NOMO-1 treated with dmso at 0.1 percent for 144 hours (cell line): ENCODE measurements at regions not wholly inside any gene's neighbourhood (a gene's known extent, or its start where the extent isn't known, plus 50 kb on each side); places are given as distances from the start of the nearest gene placed in this dataset.

Source experiments
- DNase-seq: peaks from one replicate; lab custom pipeline; 2025; ENCODE audit not compliant: unreplicated experiment; lab: John Stamatoyannopoulos, UW

GRCh38 chr10:128418819-128419218 is 292.6 kb upstream of the MKI67 start:
- DNase-seq = no peak

- DNase-seq = no peak
Measured at GRCh38 chr10:128419466-128420019, 293.3 kb upstream of the MKI67 start.

GRCh38 chr10:128420623-128421022 is 294.4 kb upstream of the MKI67 start:
- DNase-seq = no peak

- no peak for DNase-seq
Measured at GRCh38 chr10:128421371-128422160, 295.3 kb upstream of the MKI67 start.

- DNase-seq = no peak
Measured at GRCh38 chr10:128422190-128422589, 296.0 kb upstream of the MKI67 start.

- no peak for DNase-seq
Measured at GRCh38 chr10:128422999-128423398, 296.8 kb upstream of the MKI67 start.

GRCh38 chr10:128429321-128429720 is 303.1 kb upstream of the MKI67 start:
- no peak for DNase-seq

- no peak for DNase-seq
Measured at GRCh38 chr10:128429835-128430513, 303.8 kb upstream of the MKI67 start.

- no peak for DNase-seq
Measured at GRCh38 chr10:128431083-128431482, 304.9 kb upstream of the MKI67 start.

GRCh38 chr10:128431506-128431905 is 305.3 kb upstream of the MKI67 start:
- no peak for DNase-seq

GRCh38 chr10:128432011-128432410 is 305.8 kb upstream of the MKI67 start:
- no peak for DNase-seq

- DNase-seq = no peak
Measured at GRCh38 chr10:128432423-128432822, 306.2 kb upstream of the MKI67 start.

GRCh38 chr10:128435811-128436210 is 309.6 kb upstream of the MKI67 start:
- no peak for DNase-seq

- no peak for DNase-seq
Measured at GRCh38 chr10:128437786-128438345, 311.6 kb upstream of the MKI67 start.

- no peak for DNase-seq
Measured at GRCh38 chr10:128438417-128439063, 312.3 kb upstream of the MKI67 start.

- no peak for DNase-seq
Measured at GRCh38 chr10:128440513-128441160, 314.4 kb upstream of the MKI67 start.

- no peak for DNase-seq
Measured at GRCh38 chr10:128443925-128444518, 317.8 kb upstream of the MKI67 start.

- DNase-seq = no peak
Measured at GRCh38 chr10:128448796-128449195, 322.6 kb upstream of the MKI67 start.

- no peak for DNase-seq
Measured at GRCh38 chr10:128451879-128452278, 325.7 kb upstream of the MKI67 start.

GRCh38 chr10:128456271-128456670 is 330.0 kb upstream of the MKI67 start:
- DNase-seq = no peak

GRCh38 chr10:128457136-128457535 is 330.9 kb upstream of the MKI67 start:
- no peak for DNase-seq
